ENCODE measurements at regions not wholly inside any gene's neighbourhood (a gene's known extent, or its start where the extent isn't known, plus 50 kb on each side); places are given as distances from the start of the nearest gene placed in this dataset.

DNA sequence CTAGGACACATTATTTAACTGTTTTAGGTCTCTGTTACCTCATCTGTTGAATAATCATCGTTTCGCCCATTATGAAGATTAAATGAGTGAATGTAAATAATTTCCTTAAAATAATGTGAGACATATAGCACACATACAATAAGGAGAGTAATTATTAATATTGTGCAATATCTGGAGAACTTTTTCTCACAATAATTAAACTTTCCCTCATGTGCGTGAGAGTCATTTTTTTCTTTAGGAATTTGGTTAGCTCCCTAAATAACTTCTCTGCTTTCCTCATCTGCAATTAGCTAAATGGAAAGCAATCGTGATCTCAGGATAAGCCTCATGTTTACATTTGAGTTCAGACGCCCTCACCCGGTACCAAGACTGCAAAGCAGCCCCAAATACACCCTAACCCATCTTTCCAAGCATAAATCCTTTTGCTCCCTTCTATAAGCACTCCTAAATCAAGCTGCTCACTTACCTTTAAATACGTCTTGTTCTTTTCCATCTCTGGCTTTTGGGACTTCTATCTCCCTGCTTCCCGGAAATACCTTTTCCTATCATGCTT is 78.8 kb downstream of the MZT1 start:
- H3K4me3 ChIP-seq: no peak overlapping the region
- H3K27ac ChIP-seq: no peak overlapping the region
- H3K27me3 ChIP-seq: no peaks in the 10 kb centered on the region
- no peaks in the 10 kb centered on the region for H3K36me3 ChIP-seq
- H3K4me1 ChIP-seq: no peaks in the 10 kb centered on the region
- DNase-seq: no peak
- no peak for TF ChIP-seq POLR2A (IDR thresholded peaks at IDR 0.05)
- TF ChIP-seq, protein P1, sequence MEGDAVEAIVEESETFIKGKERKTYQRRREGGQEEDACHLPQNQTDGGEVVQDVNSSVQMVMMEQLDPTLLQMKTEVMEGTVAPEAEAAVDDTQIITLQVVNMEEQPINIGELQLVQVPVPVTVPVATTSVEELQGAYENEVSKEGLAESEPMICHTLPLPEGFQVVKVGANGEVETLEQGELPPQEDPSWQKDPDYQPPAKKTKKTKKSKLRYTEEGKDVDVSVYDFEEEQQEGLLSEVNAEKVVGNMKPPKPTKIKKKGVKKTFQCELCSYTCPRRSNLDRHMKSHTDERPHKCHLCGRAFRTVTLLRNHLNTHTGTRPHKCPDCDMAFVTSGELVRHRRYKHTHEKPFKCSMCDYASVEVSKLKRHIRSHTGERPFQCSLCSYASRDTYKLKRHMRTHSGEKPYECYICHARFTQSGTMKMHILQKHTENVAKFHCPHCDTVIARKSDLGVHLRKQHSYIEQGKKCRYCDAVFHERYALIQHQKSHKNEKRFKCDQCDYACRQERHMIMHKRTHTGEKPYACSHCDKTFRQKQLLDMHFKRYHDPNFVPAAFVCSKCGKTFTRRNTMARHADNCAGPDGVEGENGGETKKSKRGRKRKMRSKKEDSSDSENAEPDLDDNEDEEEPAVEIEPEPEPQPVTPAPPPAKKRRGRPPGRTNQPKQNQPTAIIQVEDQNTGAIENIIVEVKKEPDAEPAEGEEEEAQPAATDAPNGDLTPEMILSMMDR (IDR thresholded peaks at IDR 0.05): no peak
- no peaks in the 10 kb centered on the region for H3K9me3 ChIP-seq

DNA sequence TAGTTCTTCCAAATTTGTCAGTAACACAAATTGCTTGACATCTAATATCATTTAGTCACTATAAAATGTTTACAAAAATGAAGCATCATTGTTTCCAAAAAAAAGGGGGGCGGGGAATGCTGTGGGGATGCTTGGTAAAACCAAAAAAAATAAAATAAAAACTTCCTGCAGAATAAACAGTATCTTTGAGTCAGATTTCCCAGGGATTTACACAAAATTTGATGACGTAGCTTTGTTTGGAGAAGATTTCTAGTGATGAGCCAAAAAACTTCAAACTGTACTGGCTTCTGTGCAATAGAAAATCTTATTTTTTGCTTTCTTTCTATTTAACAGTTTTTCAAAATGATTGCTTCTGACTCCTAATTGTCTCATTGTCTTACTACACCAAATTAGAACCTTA is 80.0 kb downstream of the MZT1 start:
- TF ChIP-seq, protein P1 (IDR thresholded peaks at IDR 0.05): no peak
- no peak for TF ChIP-seq POLR2A (IDR thresholded peaks at IDR 0.05)
- Histone ChIP-seq H3K4me3 (no peak overlapping the region), H3K27me3 (no peaks in the 10 kb centered on the region), H3K9me3 (no peaks in the 10 kb centered on the region), H3K27ac (no peak overlapping the region), H3K4me1 (no peaks in the 10 kb centered on the region), H3K36me3 (no peaks in the 10 kb centered on the region)
- no peak for DNase-seq

DNA sequence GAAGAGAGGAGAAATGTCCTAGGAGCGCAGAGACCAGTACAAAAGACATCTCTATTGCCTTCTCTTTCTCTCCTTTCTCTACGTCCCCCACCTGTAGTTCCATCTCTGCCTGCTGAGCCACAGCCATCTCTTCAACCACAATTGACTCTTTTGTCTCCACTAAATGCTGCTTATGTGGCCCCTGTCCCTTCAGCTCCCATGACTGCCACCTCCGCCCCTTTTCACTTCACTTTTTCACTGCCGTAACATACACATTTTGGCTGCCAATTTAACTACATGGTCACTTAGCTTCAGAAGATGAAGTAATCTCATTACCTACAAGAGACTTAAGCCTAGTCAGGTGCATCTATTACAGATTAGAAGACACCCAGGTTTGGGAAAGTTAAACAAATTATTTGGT is 81.9 kb downstream of the MZT1 start:
- Histone ChIP-seq H3K4me3 (no peak overlapping the region), H3K36me3 (no peaks in the 10 kb centered on the region), H3K9me3 (no peaks in the 10 kb centered on the region), H3K27ac (no peak overlapping the region), H3K4me1 (no peaks in the 10 kb centered on the region), H3K27me3 (no peaks in the 10 kb centered on the region)
- DNase-seq: no peak
- no peak for TF ChIP-seq POLR2A (IDR thresholded peaks at IDR 0.05)
- TF ChIP-seq, protein P1 (IDR thresholded peaks at IDR 0.05): no peak

DNA sequence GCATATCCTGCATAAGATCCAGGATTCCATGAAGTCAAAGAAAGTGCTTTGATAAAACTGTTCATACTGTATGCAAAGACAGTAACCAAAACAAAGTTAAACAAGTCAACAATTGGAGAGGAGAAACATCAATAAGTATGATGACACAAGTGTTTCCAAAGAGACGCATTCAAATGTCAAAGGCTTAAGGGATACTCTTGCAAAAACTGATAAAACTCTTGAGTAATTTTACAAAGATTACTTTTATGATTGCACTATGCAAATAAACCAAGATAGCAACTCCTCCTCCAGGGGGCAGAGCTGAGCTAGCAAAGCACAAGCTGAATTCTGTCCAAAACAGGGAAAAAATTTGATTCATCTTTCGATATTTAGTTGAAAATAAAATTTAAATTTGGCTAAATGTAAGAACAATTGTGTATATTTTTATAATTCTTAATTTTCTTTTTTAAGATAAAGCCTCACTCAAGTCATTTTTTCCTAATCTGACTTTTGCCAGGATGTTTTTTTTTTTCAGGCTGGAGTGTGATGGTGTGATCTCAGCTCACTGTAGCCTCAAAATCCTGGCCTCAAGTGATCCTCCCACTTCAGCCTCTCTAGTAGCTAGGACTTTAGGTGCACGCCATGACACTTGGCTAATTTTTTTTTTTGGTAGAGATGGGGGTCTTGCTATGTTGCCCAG is 84.0 kb downstream of the MZT1 start:
- no peak overlapping the region for H3K27ac ChIP-seq

DNA sequence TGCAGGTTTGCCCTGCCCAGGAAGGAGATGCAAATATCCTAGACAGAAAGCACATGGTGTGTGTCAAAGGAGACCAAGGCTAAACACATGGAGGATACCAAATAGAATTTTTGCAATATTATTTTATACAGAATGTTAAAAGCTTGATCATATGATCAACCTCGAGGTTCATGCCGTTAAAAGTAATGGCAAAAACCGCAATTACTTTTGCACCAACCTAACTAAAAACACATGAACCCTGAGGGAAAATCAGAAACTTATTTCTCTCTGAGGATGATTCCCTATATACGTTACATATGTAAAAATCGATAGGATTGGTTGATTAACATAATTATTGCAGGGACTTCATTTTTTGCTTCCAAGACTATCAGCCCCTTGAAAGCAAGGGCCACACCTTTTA is 88.1 kb downstream of the MZT1 start:
- no peak overlapping the region for H3K27ac ChIP-seq
- no peak overlapping the region for H3K4me3 ChIP-seq
- no peaks in the 10 kb centered on the region for H3K9me3 ChIP-seq
- no peak for DNase-seq
- H3K4me1 ChIP-seq: no peaks in the 10 kb centered on the region
- no peaks in the 10 kb centered on the region for H3K27me3 ChIP-seq
- no peaks in the 10 kb centered on the region for H3K36me3 ChIP-seq
- TF ChIP-seq, protein P1 (IDR thresholded peaks at IDR 0.05): no peak
- no peak for TF ChIP-seq POLR2A (IDR thresholded peaks at IDR 0.05)

More for the DNA sequence above, 84.0 kb downstream of the MZT1 start:
- TF ChIP-seq POLR2A (IDR thresholded peaks at IDR 0.05): no peak
- TF ChIP-seq, protein P1 (IDR thresholded peaks at IDR 0.05): peak in 4 of 6 experiments; percentile 40 to 63 (median 55)
- peak; percentile 29 to 75 (median 51) for DNase-seq
- H3K27me3 ChIP-seq: no peaks in the 10 kb centered on the region
- no peaks in the 10 kb centered on the region for H3K4me1 ChIP-seq
- H3K4me3 ChIP-seq: no peak overlapping the region
- H3K9me3 ChIP-seq: no peaks in the 10 kb centered on the region
- H3K36me3 ChIP-seq: no peaks in the 10 kb centered on the region

Data from Peyer's patch (tissue), 4 donors.